ENCODE measurements at regions not wholly inside any gene's neighbourhood (a gene's known extent, or its start where the extent isn't known, plus 50 kb on each side); places are given as distances from the start of the nearest gene placed in this dataset.
"Not testable (repeated sequence)": the region's sequence is repeated elsewhere in the genome, so short reads cannot be mapped to it uniquely, and the experiment has no call there.

- no peak for DNase-seq
Observed at GRCh38 chr1:228996281-228996680, 261.0 kb downstream of the RHOU start.

GRCh38 chr1:228997721-228998144 lies 262.5 kb downstream of the RHOU start:
- no peak for DNase-seq

GRCh38 chr1:228998179-228998578 lies 262.9 kb downstream of the RHOU start:
- DNase-seq: no peak

GRCh38 chr1:228999446-229000170 lies 264.3 kb downstream of the RHOU start:
- DNase-seq: no peak

DNA sequence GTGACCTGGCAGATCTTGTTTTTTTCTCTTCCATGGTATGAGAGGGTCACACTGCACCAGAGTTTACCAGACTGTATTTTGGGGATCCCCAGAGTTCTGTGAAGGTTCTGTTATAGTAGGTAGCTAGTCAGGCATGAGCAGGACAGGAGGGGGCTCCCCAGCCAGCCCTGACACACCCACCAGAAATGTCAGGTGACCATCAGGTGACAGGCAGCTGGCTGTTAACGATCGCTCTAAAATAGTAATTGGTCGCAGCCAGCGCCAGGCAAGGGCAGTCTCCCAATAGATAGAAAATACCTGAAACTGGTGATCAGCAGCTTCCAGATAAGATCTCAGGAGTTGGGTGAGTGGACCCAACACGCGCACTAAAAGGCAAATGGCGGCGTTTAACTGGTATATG lies 264.9 kb downstream of the RHOU start:
- no peak for DNase-seq

GRCh38 chr1:229001467-229002011 lies 266.3 kb downstream of the RHOU start:
- DNase-seq: no peak

- no peak for DNase-seq
Observed at GRCh38 chr1:229002037-229002436, 266.8 kb downstream of the RHOU start.

GRCh38 chr1:229002451-229002960 lies 267.2 kb downstream of the RHOU start:
- DNase-seq: no peak

DNA sequence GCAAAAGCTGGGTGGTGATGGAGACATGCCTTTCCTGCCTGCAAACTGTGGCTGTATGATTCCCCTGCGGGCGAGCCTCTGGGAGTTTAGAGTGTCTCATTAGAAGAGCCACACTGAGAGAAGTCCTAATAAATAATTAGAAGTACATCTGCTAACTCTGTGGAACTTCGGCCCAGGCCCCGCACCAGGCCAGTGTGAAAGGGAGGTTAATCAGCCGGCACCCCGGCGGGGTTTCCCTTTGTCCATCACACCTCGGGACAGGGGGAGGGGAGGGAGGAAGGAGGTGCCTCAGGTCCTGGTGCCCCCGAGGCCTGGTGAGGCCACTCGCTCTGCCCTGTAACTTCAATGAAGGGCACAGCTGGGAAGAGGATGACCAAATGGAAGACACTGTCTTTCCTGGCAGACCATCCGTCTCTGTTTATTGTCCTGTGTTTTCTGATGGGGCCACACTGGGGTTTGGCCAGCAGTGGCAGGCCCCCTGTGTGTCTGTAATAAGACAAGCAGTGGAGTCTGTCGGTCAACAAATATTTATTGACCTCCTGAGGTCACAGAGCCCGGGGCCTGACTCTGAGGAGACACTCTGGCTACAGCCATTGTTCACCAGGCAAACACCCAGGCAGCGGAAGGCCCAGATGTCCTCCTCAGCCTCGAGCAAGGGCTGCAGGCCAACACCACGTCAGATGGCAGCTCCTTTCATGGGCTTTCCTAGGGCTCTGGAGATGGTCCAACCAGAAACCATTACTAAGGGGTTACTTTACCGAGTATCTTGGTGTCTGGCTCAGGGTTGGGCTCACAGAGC lies 267.5 kb upstream of the RAB4A start:
- no peak for DNase-seq

DNA sequence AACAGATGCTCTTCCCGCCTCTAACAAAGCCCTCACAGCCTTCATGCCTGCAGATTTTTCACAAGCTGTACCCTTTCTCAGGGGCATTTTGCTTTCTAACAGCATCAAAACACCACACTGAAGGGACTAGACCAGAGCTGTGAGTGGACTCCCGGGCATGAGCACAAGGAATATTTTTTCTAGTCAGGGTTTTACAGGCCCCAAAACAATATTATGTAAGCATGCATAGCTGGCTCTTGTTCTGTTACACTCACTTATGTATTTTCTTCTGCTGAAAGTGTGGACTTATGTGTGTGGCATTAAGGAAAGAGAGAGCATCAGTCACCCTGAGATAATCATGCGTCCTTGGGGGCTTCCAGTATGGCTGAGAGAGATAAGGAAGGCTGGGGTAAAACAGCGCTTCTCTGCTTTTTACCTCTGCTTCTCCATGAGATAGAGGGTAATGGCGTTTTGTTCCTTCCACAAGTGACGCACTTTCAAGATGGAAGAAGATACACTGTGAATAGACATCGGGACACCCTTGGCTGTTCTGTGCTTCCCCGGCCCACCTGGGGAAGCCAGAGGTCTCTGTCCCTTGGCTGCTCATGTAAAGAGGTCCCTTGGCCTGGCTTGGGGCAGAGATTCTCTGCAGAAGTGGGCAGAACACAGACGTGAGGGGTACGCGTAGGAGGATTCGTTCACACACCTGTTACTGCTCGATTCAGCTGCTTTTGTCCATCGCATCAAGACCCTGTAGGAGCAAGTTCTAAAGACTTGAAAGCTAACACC lies 266.7 kb upstream of the RAB4A start:
- no peak for DNase-seq

DNA sequence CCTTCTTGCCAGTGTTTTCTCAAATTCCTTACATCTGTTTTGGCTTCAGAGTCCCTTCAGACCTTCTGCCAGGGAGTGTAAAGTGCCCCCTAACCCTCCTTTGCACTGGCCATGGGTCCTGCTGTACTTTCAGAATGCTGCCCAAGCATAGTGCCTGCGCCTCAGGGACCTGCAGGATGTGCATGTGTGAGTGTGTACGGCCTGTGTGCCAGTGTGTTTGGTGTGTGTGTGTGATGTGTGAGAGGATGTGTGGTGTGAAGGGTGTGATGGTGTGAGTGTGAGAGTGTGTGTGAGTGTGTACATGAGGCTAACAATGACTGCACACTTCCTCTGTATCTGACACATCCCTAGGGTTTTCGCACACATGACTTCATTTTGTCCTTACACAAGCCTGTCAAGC lies 265.8 kb upstream of the RAB4A start:
- DNase-seq: no peak

- DNase-seq: no peak
Observed at GRCh38 chr1:229005556-229005955, 265.4 kb upstream of the RAB4A start.

DNA sequence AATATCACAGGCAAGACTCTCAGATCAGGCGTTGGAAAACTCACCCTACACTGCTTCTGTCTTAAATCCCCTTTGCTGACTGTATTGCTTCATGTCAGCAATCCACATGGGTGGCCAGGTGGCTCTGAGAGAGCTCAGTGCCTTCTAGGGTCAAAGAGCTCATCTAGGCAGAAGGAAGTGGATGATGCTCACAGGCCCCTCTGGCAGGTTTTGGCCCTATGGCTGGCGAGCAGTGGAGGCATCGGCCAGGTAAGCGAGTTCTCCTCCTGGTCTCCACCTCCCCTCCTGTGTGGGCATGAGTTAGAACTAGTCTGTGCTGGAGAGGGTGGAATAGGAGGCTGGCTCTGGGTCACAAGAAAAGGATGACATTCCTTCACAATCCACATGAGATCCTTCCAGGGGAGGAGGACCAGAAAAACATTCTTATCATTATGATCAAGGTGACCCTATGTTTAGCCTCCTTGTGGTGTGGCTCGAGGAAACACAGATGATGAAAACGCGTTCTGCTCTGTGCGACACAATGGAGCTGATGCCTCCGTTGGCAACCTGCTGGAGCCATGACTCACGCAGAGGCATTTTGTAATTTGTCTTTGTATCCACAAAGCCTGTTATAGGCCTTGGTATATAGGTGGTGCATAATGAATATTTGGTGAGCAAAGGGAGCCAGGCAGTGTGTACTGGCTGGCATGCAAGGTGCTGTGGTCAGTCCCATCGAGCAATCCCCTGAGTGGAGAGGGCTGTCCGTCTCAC lies 264.6 kb upstream of the RAB4A start:
- no peak for DNase-seq

DNA sequence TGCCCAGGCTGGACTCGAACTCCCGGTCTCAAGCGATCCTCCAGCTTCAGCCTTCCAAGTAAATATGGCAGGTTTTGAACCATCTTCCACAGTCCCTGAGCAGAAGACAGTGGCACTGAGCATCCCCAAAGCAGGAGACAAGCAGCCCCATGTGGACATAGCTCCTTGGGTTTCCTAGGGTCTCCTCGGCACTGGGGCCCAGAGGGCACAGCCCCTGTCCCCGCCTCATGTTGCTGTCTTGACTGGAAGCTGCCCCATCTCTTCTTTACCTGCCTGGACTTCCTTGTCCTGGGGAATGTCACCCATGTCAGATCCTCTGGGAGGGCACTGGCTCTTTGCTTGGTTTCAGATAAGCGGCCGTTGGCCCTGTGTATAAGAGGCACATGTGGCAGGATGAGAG lies 263.7 kb upstream of the RAB4A start:
- DNase-seq: no peak

DNA sequence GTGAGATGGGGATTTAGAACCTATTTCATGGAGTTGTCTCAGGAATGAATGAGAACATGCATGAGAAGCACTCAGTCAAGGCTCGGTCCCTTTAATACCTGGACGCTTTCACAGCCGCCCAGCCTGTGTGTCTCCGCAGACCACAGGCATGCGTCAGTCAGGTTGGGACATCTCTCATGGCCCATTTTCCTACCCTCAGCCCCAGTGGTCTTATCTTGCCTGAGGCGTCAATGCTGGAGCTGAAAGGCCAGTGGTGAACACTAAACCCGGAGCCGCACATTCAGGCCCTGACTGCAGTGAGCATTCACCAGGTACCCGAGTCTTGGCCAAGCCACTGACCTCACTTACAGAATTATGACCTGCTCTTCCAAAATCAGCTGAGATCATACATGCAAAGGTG lies 263.2 kb upstream of the RAB4A start:
- no peak for DNase-seq

DNA sequence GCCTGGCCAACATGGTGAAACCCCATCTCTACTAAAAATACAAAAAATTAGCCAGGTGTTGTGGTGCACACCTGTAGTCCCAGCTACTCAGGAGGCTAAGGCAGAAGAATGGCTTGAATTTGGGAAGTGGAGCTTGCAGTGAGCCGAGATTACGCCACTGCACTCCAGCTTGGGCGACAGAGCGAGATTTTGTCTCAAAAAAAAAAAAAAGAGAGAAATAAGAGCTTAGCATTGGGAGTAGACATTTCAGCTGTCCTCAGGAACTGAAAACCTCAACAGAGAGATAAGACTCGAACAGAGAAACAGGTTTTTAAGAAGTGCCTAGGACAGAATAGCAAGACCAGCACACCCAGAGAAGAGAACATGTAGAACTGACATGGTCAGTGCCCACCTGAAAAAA lies 262.6 kb upstream of the RAB4A start:
- not testable (repeated sequence) for DNase-seq

- DNase-seq: no peak
Observed at GRCh38 chr1:229011022-229011421, 259.9 kb upstream of the RAB4A start.

- DNase-seq: no peak
Observed at GRCh38 chr1:229012823-229013222, 258.1 kb upstream of the RAB4A start.

DNA sequence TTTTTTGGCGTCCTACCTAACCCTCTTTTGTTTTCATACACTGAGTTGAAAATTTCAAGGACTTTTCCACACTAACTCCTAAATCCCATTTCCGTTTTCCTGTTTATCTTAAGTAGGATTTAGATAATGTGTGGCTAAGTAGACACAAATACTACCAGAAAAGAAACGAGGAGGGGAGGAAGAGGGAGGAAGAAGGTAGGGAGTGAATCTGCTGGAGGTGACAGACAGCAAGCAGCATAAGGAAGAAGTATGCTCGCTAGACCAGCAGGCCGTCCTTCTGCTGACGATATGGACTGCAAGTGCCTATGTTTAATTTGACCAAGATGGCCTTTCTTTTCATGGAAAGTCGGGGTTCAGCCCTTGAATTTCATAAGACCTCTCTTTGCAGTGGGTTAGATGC lies 256.9 kb upstream of the RAB4A start:
- DNase-seq: no peak

- no peak for DNase-seq
Observed at GRCh38 chr1:229015806-229016205, 255.1 kb upstream of the RAB4A start.

GRCh38 chr1:229017091-229017490 lies 253.8 kb upstream of the RAB4A start:
- no peak for DNase-seq

DNA sequence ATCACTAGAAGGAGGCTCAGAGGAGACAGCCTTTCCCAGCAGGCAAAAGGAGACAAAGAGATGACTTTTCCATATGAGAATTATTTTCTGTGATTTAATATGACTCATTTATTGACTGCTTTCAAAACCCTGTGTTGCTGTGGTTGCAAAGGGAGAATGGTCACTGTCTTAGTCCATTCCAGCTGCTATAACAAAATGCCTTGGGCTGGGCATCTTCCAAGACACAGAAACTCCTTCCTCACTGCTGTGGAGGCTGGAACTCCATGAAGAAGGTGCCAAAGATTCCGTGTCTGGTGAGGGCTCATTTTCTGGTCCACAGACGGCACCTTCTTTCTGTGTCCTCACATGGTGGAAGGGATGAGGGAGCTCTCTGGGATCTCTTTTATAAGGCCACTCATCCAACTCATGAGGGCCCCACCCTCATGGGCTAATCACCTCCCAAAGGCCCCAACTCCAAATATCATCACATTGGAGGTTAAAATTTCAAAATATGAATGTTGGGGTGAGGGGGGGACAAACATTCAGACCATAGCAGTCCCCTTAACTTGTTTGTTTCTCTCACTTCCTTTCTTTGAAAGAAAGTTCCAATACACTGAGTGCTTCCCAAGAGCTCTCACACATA lies 252.1 kb upstream of the RAB4A start:
- DNase-seq: no peak
